ENCODE measurements at regions not wholly inside any gene's neighbourhood (a gene's known extent, or its start where the extent isn't known, plus 50 kb on each side); places are given as distances from the start of the nearest gene placed in this dataset.

DNA sequence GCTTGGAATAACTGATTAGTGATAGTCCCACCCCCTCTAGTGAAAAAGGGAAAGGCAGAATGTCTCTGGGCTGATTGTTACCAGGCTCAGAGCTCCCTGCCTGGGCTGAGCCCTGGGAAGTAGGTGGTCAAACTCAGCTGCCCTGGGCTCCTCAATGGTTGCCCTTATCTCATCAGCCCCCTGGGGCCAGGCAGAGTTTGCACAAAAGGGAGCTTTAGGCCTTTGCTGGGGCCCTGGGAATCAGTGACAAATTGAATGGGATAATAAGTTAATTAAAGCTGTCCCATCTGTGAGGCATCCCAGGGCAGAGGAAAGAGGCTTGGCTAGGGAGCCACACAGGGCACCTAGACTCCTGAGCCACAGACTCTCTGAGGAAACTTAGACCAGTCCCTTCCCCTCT, 89.0 kb downstream of the EFNB1 start:
- POLR2A ChIA-PET, result no interaction called here
- no peak overlapping the region for H3K4me3 ChIP-seq (ENCODE audit: low read depth, low read length)
- no peak for DNase-seq (ENCODE audit: low read depth, low spot score)
- TF ChIP-seq, protein P1, sequence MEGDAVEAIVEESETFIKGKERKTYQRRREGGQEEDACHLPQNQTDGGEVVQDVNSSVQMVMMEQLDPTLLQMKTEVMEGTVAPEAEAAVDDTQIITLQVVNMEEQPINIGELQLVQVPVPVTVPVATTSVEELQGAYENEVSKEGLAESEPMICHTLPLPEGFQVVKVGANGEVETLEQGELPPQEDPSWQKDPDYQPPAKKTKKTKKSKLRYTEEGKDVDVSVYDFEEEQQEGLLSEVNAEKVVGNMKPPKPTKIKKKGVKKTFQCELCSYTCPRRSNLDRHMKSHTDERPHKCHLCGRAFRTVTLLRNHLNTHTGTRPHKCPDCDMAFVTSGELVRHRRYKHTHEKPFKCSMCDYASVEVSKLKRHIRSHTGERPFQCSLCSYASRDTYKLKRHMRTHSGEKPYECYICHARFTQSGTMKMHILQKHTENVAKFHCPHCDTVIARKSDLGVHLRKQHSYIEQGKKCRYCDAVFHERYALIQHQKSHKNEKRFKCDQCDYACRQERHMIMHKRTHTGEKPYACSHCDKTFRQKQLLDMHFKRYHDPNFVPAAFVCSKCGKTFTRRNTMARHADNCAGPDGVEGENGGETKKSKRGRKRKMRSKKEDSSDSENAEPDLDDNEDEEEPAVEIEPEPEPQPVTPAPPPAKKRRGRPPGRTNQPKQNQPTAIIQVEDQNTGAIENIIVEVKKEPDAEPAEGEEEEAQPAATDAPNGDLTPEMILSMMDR (IDR thresholded peaks at IDR 0.05; ENCODE audit: low read depth, low read length), result no peak
- H3K9me3 ChIP-seq (ENCODE audit: control insufficient read depth, insufficient read depth, low read length), result no peaks in the 10 kb centered on the region
- H3K27ac ChIP-seq (ENCODE audit: low read depth, low read length), result no peak overlapping the region
- H3K27me3 ChIP-seq (ENCODE audit: control insufficient read depth, insufficient read depth, low read length), result no peaks in the 10 kb centered on the region
- CTCF ChIA-PET, result no interaction called here

DNA sequence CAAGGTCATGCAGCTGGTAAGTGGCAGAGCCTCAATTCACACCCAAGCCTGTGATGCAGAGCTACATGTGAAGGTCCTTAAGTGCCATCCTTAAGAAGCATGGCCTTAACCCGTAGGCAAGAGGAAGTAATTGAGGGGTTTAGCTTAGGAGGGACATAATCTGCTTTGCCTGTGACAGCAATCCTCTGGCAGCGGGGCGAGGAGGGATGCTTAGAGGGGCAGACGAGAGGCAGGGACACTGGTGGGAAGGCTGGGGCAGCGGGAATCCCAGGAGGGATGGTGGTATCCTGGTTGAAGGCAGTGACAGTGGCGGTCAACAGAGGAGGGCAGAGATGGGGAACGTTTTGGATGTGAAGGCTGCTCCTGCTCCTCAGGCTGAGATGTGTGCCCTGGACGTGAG, 88.1 kb downstream of the EFNB1 start:
- Histone ChIP-seq H3K4me3 (ENCODE audit: low read depth, low read length) (no peak overlapping the region), H3K27me3 (ENCODE audit: control insufficient read depth, insufficient read depth, low read length) (no peaks in the 10 kb centered on the region), H3K27ac (ENCODE audit: low read depth, low read length) (no peak overlapping the region), H3K9me3 (ENCODE audit: control insufficient read depth, insufficient read depth, low read length) (no peaks in the 10 kb centered on the region)
- no peak for DNase-seq (ENCODE audit: low read depth, low spot score)
- TF ChIP-seq, protein P1 (IDR thresholded peaks at IDR 0.05; ENCODE audit: low read depth, low read length), result no peak
- POLR2A ChIA-PET, result no interaction called here
- CTCF ChIA-PET, result no interaction called here

DNA sequence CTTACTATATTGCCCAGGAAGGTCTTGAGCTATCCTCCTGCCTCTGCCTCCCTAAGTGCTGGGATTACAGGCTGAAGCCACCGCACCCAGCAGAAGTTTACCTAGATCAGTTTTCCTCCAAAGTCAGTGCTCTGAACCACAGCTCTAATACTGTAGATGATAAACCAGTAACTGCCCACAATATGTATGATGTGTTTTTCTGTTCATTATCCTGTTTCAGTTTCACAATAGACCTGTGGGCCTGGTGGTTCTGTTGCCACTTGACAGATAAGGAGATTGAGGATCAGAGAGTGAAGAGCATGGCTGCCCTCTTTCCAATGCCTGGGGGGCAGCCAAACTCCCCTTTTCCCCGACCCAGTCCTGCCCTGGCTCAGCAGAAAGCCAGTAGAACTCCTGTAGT, 87.0 kb downstream of the EFNB1 start:
- TF ChIP-seq, protein P1 (IDR thresholded peaks at IDR 0.05; ENCODE audit: low read depth, low read length), result no peak
- H3K27me3 ChIP-seq (ENCODE audit: control insufficient read depth, insufficient read depth, low read length), result no peaks in the 10 kb centered on the region

DNA sequence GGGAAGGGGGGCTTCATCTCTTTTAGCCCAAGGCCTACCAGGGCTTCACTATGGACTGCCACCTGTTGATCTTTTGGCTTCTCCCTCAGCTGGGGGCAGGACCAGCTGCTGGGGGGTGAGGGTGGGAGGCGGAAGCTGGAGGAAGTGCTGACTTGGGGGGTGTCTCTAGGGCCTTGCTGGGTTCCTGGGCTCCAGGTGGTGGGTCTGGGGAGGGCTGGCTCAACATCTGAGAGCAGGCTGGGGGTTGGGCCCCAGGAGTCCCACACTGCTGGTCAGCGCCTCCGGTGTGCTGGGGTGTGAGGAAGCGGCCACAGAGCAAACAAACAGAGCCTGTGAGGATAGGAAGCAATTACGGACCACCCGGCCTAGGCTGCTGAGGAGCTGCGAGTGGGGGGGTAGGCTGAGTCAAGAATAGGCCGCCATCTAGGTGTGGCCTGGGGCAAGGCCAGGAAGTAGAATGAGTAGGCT, 85.7 kb downstream of the EFNB1 start:
- POLR2A ChIA-PET, result no interaction called here
- Histone ChIP-seq H3K27ac (ENCODE audit: low read depth, low read length) (no peak overlapping the region), H3K9me3 (ENCODE audit: control insufficient read depth, insufficient read depth, low read length) (no peaks in the 10 kb centered on the region), H3K4me3 (ENCODE audit: low read depth, low read length) (no peak overlapping the region), H3K27me3 (ENCODE audit: control insufficient read depth, insufficient read depth, low read length) (no peaks in the 10 kb centered on the region)
- DNase-seq (ENCODE audit: low read depth, low spot score), result no peak
- CTCF ChIA-PET, result no interaction called here
- TF ChIP-seq, protein P1 (IDR thresholded peaks at IDR 0.05; ENCODE audit: low read depth, low read length), result no peak

More for the DNA sequence above, 87.0 kb downstream of the EFNB1 start:
- DNase-seq (ENCODE audit: low read depth, low spot score), result no peak
- Histone ChIP-seq H3K4me3 (ENCODE audit: low read depth, low read length) (no peak overlapping the region), H3K9me3 (ENCODE audit: control insufficient read depth, insufficient read depth, low read length) (no peaks in the 10 kb centered on the region), H3K27ac (ENCODE audit: low read depth, low read length) (no peak overlapping the region)
- CTCF ChIA-PET, result no interaction called here
- POLR2A ChIA-PET, result no interaction called here

DNA sequence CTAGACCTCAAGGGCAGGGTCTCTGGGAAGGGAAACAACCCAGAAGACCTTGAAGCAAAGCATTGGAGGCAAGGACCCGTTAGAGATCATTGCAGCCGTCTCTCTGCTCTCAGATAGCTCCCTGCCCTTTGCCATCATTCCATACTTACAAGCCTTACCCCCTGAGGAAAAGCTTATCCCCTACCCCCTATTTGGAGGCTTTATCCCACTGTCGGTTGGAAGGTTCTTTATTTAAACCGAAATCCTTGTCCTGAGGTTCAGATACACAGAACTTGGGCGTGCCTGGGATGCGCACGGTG, 84.4 kb downstream of the EFNB1 start:
- Histone ChIP-seq H3K27ac (ENCODE audit: low read depth, low read length) (no peak overlapping the region), H3K4me3 (ENCODE audit: low read depth, low read length) (no peak overlapping the region), H3K27me3 (ENCODE audit: control insufficient read depth, insufficient read depth, low read length) (no peaks in the 10 kb centered on the region), H3K9me3 (ENCODE audit: control insufficient read depth, insufficient read depth, low read length) (no peaks in the 10 kb centered on the region)
- CTCF ChIA-PET, result no interaction called here
- POLR2A ChIA-PET, result interaction anchor here (1.3 kb wide), 1 partner anchor 84 kb away, joined by 5 read pairs; the partner anchor contains the start of gene EFNB1
- TF ChIP-seq, protein P1 (IDR thresholded peaks at IDR 0.05; ENCODE audit: low read depth, low read length), result no peak
- DNase-seq (ENCODE audit: low read depth, low spot score), result no peak
